ENCODE measurements at regions not wholly inside any gene's neighbourhood (a gene's known extent, or its start where the extent isn't known, plus 50 kb on each side); places are given as distances from the start of the nearest gene placed in this dataset.

- DNase-seq (ENCODE audit: low read depth): no peak
- no peak overlapping the region for H3K4me3 ChIP-seq (ENCODE audit: low read depth, low read length)
- TF ChIP-seq, protein P1, sequence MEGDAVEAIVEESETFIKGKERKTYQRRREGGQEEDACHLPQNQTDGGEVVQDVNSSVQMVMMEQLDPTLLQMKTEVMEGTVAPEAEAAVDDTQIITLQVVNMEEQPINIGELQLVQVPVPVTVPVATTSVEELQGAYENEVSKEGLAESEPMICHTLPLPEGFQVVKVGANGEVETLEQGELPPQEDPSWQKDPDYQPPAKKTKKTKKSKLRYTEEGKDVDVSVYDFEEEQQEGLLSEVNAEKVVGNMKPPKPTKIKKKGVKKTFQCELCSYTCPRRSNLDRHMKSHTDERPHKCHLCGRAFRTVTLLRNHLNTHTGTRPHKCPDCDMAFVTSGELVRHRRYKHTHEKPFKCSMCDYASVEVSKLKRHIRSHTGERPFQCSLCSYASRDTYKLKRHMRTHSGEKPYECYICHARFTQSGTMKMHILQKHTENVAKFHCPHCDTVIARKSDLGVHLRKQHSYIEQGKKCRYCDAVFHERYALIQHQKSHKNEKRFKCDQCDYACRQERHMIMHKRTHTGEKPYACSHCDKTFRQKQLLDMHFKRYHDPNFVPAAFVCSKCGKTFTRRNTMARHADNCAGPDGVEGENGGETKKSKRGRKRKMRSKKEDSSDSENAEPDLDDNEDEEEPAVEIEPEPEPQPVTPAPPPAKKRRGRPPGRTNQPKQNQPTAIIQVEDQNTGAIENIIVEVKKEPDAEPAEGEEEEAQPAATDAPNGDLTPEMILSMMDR (conservative IDR thresholded peaks at IDR 0.05; ENCODE audit: low read depth, low read length): no peak
Measured at GRCh38 chr2:217645896-217646295, 356.9 kb downstream of the TNS1 start.

DNA sequence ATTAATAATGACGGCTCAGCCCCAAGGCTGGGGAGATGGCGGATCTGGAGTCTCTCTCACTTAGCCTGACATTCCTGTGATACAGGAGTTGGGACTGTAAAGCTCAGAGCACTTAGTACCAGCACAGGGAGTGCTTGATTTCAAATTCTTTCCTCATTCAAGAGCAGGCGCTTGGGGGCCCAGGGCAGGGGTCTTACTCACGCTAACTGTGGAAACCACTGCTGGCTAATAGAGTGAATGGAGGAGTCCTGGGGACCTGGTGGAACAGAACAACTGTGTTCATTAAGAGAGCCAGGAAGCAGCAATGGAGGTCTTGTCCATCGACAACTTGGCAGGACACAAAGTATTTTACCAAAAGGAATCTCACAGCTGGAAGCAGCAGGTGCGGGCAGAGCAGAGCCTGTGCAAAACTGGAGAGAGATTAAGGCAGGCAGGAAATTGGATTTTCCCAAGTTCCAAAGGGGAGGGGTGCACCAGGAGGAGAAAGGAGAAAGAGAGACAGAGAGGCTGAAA is 358.9 kb downstream of the TNS1 start:
- no peak for DNase-seq (ENCODE audit: low read depth)
- TF ChIP-seq, protein P1 (conservative IDR thresholded peaks at IDR 0.05; ENCODE audit: low read depth, low read length): no peak
- no peak overlapping the region for H3K4me3 ChIP-seq (ENCODE audit: low read depth, low read length)

GRCh38 chr2:217642944-217643343 is 359.9 kb downstream of the TNS1 start:
- no peak overlapping the region for H3K4me3 ChIP-seq (ENCODE audit: low read depth, low read length)
- TF ChIP-seq, protein P1 (conservative IDR thresholded peaks at IDR 0.05; ENCODE audit: low read depth, low read length): no peak
- DNase-seq (ENCODE audit: low read depth): no peak

DNA sequence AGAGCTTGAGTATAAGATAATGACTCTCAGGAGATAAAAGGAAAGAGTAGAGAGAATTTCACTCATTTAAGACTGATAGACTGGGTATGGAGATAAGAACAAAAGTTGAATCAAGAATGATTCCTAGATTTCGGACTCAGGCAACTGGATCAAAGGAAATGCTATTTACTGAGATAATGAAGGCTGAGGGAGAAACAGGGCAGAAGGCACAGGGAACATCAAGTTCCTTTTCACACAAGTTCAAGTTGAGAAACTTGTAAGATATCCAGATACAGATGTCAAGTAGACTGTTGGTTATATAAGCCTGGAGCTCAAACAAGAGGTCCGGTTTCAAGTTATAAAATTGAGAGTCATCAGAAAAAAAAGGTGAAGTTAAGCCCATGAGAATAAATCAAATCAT is 360.8 kb downstream of the TNS1 start:
- TF ChIP-seq, protein P1 (conservative IDR thresholded peaks at IDR 0.05; ENCODE audit: low read depth, low read length): no peak
- no peak for DNase-seq (ENCODE audit: low read depth)
- H3K4me3 ChIP-seq (ENCODE audit: low read depth, low read length): no peak overlapping the region

- H3K4me3 ChIP-seq (ENCODE audit: low read depth, low read length): no peak overlapping the region
- TF ChIP-seq, protein P1 (conservative IDR thresholded peaks at IDR 0.05; ENCODE audit: low read depth, low read length): no peak
- no peak for DNase-seq (ENCODE audit: low read depth)
Measured at GRCh38 chr2:217639481-217639880, 363.3 kb downstream of the TNS1 start.

GRCh38 chr2:217638533-217638932 is 364.3 kb downstream of the TNS1 start:
- H3K4me3 ChIP-seq (ENCODE audit: low read depth, low read length): no peak overlapping the region
- TF ChIP-seq, protein P1 (conservative IDR thresholded peaks at IDR 0.05; ENCODE audit: low read depth, low read length): no peak
- DNase-seq (ENCODE audit: low read depth): no peak

- no peak overlapping the region for H3K4me3 ChIP-seq (ENCODE audit: low read depth, low read length)
- TF ChIP-seq, protein P1 (conservative IDR thresholded peaks at IDR 0.05; ENCODE audit: low read depth, low read length): no peak
- DNase-seq (ENCODE audit: low read depth): no peak
Measured at GRCh38 chr2:217638031-217638430, 364.8 kb downstream of the TNS1 start.

All from epithelial cell of proximal tubule (primary cell).